RWPE2 (cell line): ENCODE measurements at regions not wholly inside any gene's neighbourhood (a gene's known extent, or its start where the extent isn't known, plus 50 kb on each side); places are given as distances from the start of the nearest gene placed in this dataset.
"Not testable (repeated sequence)": the region's sequence is repeated elsewhere in the genome, so short reads cannot be mapped to it uniquely, and the experiment has no call there.

Experiments
- ATAC-seq: fragments of 200-7000 bp; cut with Tn5 transposase; 3 replicates; pipeline ENCODE4 v1.9.1; 2021; ENCODE audit warnings: low read depth
- DNase-seq: peaks from one replicate; pipeline ENCODE4 v3.0.0-alpha.2; 2020; ENCODE audit warnings: low spot score
- H3K27ac ChIP-seq: fragments of 450-650 bp; 2 replicates; pipeline ENCODE4 v1.5.1; 2017; ENCODE audit warnings: mild to moderate bottlenecking; ENCODE audit not compliant: poor library complexity, severe bottlenecking
- H3K27me3 ChIP-seq: fragments of 250-450 bp; sonication (Bioruptor Pico); 2 replicates; pipeline ENCODE4 v1.5.1; 2021; ENCODE audit warnings: mild to moderate bottlenecking, moderate library complexity; ENCODE audit not compliant: insufficient read depth, poor library complexity, severe bottlenecking
- H3K36me3 ChIP-seq: fragments of 250-450 bp; sonication (Bioruptor Pico); 2 replicates; pipeline ENCODE4 v1.5.1; 2020; ENCODE audit warnings: low read depth, mild to moderate bottlenecking, moderate library complexity
- H3K4me1 ChIP-seq: fragments of 250-450 bp; sonication (Bioruptor Pico); 2 replicates; pipeline ENCODE4 v1.5.1; 2021; ENCODE audit warnings: mild to moderate bottlenecking, moderate library complexity; ENCODE audit not compliant: insufficient read depth, poor library complexity, severe bottlenecking
- H3K4me3 ChIP-seq: fragments of 250-450 bp; sonication (Bioruptor Pico); 2 replicates; pipeline ENCODE4 v1.5.1; 2021; ENCODE audit warnings: mild to moderate bottlenecking, moderate library complexity; ENCODE audit not compliant: severe bottlenecking
- H3K9me3 ChIP-seq: fragments of 250-450 bp; sonication (Bioruptor Pico); 2 replicates; pipeline ENCODE4 v1.5.1; 2021; ENCODE audit warnings: mild to moderate bottlenecking, moderate library complexity; ENCODE audit not compliant: severe bottlenecking
- CTCF ChIP-seq: fragments of 450-650 bp; IDR thresholded peaks from one replicate; pipeline ENCODE4 v1.5.1; 2017; ENCODE audit warnings: mild to moderate bottlenecking, moderate library complexity; ENCODE audit not compliant: poor library complexity, severe bottlenecking

- no peaks in the 10 kb centered on the region for H3K4me1 ChIP-seq
- TF ChIP-seq CTCF, result no peak
- no peaks in the 10 kb centered on the region for H3K27me3 ChIP-seq
- no peaks in the 10 kb centered on the region for H3K36me3 ChIP-seq
- no peak for ATAC-seq
- no peak overlapping the region for H3K4me3 ChIP-seq
- H3K9me3 ChIP-seq, result no peaks in the 10 kb centered on the region
- no peak for DNase-seq
- no peak overlapping the region for H3K27ac ChIP-seq
These were observed 501.8 kb downstream of the ZPLD1 start for GRCh38 chr3:102936511-102937045.

- Histone ChIP-seq H3K27ac (no peak overlapping the region), H3K4me3 (no peak overlapping the region), H3K27me3 (no peaks in the 10 kb centered on the region), H3K4me1 (no peaks in the 10 kb centered on the region), H3K9me3 (no peaks in the 10 kb centered on the region), H3K36me3 (no peaks in the 10 kb centered on the region)
- no peak for DNase-seq
- ATAC-seq, result no peak
- no peak for TF ChIP-seq CTCF
These were observed 507.0 kb downstream of the ZPLD1 start for GRCh38 chr3:102941786-102942185.

GRCh38 chr3:102946445-102946844, 511.6 kb downstream of the ZPLD1 start:
- not testable (repeated sequence) for H3K4me3 ChIP-seq, H3K36me3 ChIP-seq, H3K27me3 ChIP-seq

GRCh38 chr3:102972350-102972749, 537.5 kb downstream of the ZPLD1 start:
- Histone ChIP-seq H3K27me3 (peaks cover 3% of the 10 kb centered on the region), H3K4me3 (no peak overlapping the region), H3K27ac (no peak overlapping the region), H3K9me3 (no peaks in the 10 kb centered on the region), H3K4me1 (no peaks in the 10 kb centered on the region), H3K36me3 (no peaks in the 10 kb centered on the region)
- DNase-seq, result no peak
- no peak for ATAC-seq
- TF ChIP-seq CTCF, result no peak

More at GRCh38 chr3:102946445-102946844, 511.6 kb downstream of the ZPLD1 start:
- H3K27ac ChIP-seq, H3K4me1 ChIP-seq, ATAC-seq, H3K9me3 ChIP-seq, DNase-seq: not testable (repeated sequence)

GRCh38 chr3:102974333-102974732, 539.5 kb downstream of the ZPLD1 start:
- no peak for DNase-seq
- no peaks in the 10 kb centered on the region for H3K36me3 ChIP-seq
- ATAC-seq, result no peak
- H3K27ac ChIP-seq, result no peak overlapping the region
- H3K4me1 ChIP-seq, result peaks cover 3% of the 10 kb centered on the region
- H3K27me3 ChIP-seq, result peaks cover 3% of the 10 kb centered on the region
- no peak overlapping the region for H3K4me3 ChIP-seq
- H3K9me3 ChIP-seq, result no peaks in the 10 kb centered on the region
- TF ChIP-seq CTCF, result no peak
